GM13977 (cell line): ENCODE measurements at regions not wholly inside any gene's neighbourhood (a gene's known extent, or its start where the extent isn't known, plus 50 kb on each side); places are given as distances from the start of the nearest gene placed in this dataset.

Experiments
- DNase-seq: peaks from one replicate; pipeline ENCODE4 v3.0.0; 2012; ENCODE audit warnings: low spot score
- CTCF ChIP-seq: IDR thresholded peaks from 2 replicates; pipeline ENCODE4 v1.5.1; 2012; ENCODE audit warnings: mild to moderate bottlenecking, control low read depth; ENCODE audit not compliant: insufficient read depth; ENCODE audit errors: extremely low read depth, missing control alignments
- in situ Hi-C: fragments of 300-500 bp; cut with MboI; formaldehyde crosslinking; loops from one replicate; pipeline ENCODE4 v1.12.0; 2022; ENCODE audit warnings: low sequenced_read_pairs, low pct_unique_long_range_greater_than_20kb, mixed read lengths, inconsistent platforms; ENCODE audit not compliant: unreplicated experiment

DNA sequence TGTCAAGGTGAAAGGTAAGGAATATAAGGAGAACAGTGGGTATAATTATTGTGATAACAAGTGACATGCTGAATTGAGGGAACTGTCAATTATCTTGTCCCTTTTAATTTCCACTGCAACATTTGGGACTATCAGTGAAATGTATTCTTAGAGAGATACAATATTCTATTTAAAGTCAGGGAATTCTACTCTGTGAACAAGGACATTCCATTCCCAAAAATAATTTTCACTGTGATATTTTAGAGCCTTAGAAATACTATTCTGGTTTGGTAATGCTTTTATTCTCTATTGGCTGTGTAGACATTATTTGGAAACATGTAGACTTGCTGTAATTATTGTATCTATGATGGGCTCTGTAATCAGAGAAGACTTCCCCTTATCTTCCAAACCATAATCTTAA is 248.0 kb upstream of the PCSK5 start:
- in situ Hi-C loops = no loop called here
- no peak for DNase-seq
- TF ChIP-seq CTCF = no peak

- no peak for TF ChIP-seq CTCF
- no peak for DNase-seq
- in situ Hi-C loops = no loop called here
Observed at GRCh38 chr9:75644649-75645048, 245.8 kb upstream of the PCSK5 start.

DNA sequence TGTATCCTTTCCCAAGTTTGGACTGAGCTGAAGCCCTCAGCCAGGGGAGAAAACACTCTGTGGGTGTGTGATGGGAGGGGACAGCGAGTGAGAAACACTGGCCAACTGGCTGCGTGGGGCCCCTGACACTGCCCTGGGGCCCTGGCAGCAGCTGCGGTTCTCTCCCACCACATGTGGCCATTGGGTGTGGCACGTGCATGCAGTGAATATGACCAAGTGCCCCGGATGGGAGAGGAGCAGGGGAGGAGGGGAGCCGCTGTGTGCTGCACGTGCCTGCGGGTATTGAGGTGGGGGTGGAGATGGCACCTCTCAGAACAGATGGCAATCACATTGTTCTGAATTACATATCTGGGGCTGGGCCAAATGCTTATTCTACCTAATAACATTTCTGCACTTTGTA is 242.4 kb upstream of the PCSK5 start:
- no peak for TF ChIP-seq CTCF
- DNase-seq = no peak
- in situ Hi-C loops = no loop called here

DNA sequence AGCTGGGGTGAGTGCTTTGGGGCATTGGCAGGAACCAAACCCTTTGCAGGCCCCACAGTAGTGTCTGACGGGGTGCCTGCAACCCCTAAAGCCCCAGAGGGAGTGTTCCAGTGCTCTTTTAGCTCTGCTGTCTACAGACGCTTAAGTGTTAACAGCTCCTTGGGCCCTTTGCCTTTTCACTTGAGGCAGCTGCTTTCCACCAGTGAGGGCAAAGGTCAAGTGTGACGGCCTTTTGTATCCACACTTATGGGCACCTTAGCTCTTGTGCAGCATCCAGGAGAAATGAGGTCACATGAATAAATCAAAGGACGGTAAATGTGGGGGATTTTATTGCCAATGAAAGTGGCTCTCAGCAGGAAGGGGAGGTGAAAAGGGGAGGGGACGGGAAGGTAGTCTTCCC is 241.4 kb upstream of the PCSK5 start:
- no peak for DNase-seq
- in situ Hi-C loops = no loop called here
- TF ChIP-seq CTCF = no peak

- no peak for DNase-seq
- in situ Hi-C loops = no loop called here
- TF ChIP-seq CTCF = no peak
Observed at GRCh38 chr9:75651709-75652108, 238.8 kb upstream of the PCSK5 start.

DNA sequence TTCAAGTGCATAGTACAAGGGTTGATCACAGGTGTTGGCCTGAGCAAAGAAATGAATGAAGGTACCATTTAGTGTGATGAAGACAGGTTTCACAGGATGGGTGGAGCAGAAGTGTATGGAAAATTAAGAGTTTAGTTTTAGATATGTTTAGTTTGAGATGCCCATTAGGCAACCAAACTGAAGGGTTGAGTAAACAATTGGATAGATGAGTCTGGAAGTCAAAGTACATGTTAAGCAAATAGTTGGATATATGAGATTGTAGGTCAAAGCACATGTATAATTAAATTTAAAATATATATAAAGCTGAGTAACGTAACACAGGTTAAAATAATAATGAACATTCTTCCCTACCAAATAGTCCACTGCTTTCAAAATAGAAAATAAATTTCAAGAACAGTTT is 237.1 kb upstream of the PCSK5 start:
- in situ Hi-C loops = no loop called here
- DNase-seq = no peak

More for the DNA sequence above, 237.1 kb upstream of the PCSK5 start:
- TF ChIP-seq CTCF = no peak
